Heart left ventricle (tissue), 16 donors: ENCODE measurements at regions not wholly inside any gene's neighbourhood (a gene's known extent, or its start where the extent isn't known, plus 50 kb on each side); places are given as distances from the start of the nearest gene placed in this dataset.

Source experiments
- ATAC-seq, 4 donors: fragments of 200-7000 bp; cut with Tn5 transposase; one replicate each; pipeline ENCODE4 v1.9.1; 2020 to 2022; ENCODE audit warnings: moderate library complexity in 4 of 4, mild to moderate bottlenecking in 3 of 4, moderate number of reproducible peaks in 1 of 4
- DNase-seq, 5 donors: peaks; one replicate each; pipeline ENCODE4 v3.0.0-alpha.2; 2020
- H3K27ac ChIP-seq, 12 donors: fragments of 200-600 bp; sonication (generic) in 4 of 12; one replicate each; pipeline versions ENCODE4 v1.5.0 to v1.8.0; 2016 to 2022; ENCODE audit warnings: mild to moderate bottlenecking in 2 of 12
- H3K27me3 ChIP-seq, 9 donors: fragments of 200-600 bp; sonication (generic) in 2 of 9; one replicate each; pipeline versions ENCODE4 v1.5.1 to v1.8.0; 2016 to 2022; ENCODE audit warnings: mild to moderate bottlenecking in 3 of 9
- H3K36me3 ChIP-seq, 9 donors: fragments of 200-600 bp; sonication (generic) in 2 of 9; one replicate each; pipeline versions ENCODE4 v1.5.0 to v1.8.0; 2018 to 2022; ENCODE audit warnings: mild to moderate bottlenecking in 2 of 9
- H3K4me1 ChIP-seq, 12 donors: fragments of 200-600 bp; sonication (generic) in 4 of 12; one replicate each; pipeline versions ENCODE4 v1.5.0 to v1.8.0; 2016 to 2022; ENCODE audit warnings: mild to moderate bottlenecking in 3 of 12
- H3K4me3 ChIP-seq, 12 donors: fragments of 200-600 bp; sonication (generic) in 4 of 12; one replicate each; pipeline versions ENCODE4 v1.5.0 to v1.8.0; 2017 to 2022; ENCODE audit warnings: mild to moderate bottlenecking in 9 of 12, moderate library complexity in 4 of 12
- H3K9me3 ChIP-seq, 12 donors: fragments of 200-600 bp; sonication (generic) in 4 of 12; one replicate each; pipeline versions ENCODE4 v1.5.0 to v1.8.0; 2016 to 2022; ENCODE audit warnings: mild to moderate bottlenecking in 1 of 12
- CTCF ChIP-seq, 12 donors: fragments of 200-600 bp; sonication (generic) in 4 of 12; IDR thresholded peaks; one replicate each; pipeline versions ENCODE4 v1.5.0 to v1.8.0; 2018 to 2022; ENCODE audit warnings: antibody characterized with exemption in 12 of 12, mild to moderate bottlenecking in 5 of 12
- POLR2A ChIP-seq, 2 donors: fragments of 450-650 bp; IDR thresholded peaks; one replicate each; pipeline ENCODE4 v1.6.1; 2017; ENCODE audit warnings: antibody characterized with exemption in 2 of 2, mild to moderate bottlenecking in 2 of 2, moderate library complexity in 2 of 2
- WGBS, 4 donors: extraction: QIAGEN DNeasy Blood & Tissue Kit in 2 of 4; methylation state at CpG; one replicate each; pipeline versions ENCODE4 v1.1.5 to v1.1.7; 2013 to 2018; 5-methylcytosine and 5-hydroxymethylcytosine counted together
- intact Hi-C, 10 donors: fragments of 100-400 bp; cut with DNase I; formaldehyde crosslinking; loops; one replicate each; pipeline versions ENCODE4 v1.11.1 to v1.14.2; 2022
- donor health status: ischemic (EF 13 %, LVEDD 7.1; RV severe dilation, severe dysfunction).
- donor health status: healthy with polysubstance abuse.
- donor health status: DM: no; HTN: yes; CAD: no.
- donor health status: DM: no; HTN: no; CAD: no.
- donor health status: ischemic (EF 25% LVEDD 6.9; RV normal size, moderate dysfunction).
- donor health status: ischemic (EF 25% LVEDD 5.7; RV mildly dilated, moderate dysfunction).
- donor health status: healthy.
- donor health status: DM: yes; HTN: yes; CAD: no.
- donor health status: ischemic (EF 35%, LVEDD 5.7; RV mildly dilated, moderate dysfunction).
- donor health status: nonischemic (EF 11% LVEDD 7.7; RV severe dilation, severe dysfunction).
- donor health status: DM: yes; HTN: yes; CAD: no.
- donor health status: PGD.
- donor health status: ischemic (EF 29% LVEDD 5.4; RV normal size, mild dysfunction).
- donor health status: nonischemic (EF 23%, LVEDD 6.1; RV moderate dilation, normal function).

DNA sequence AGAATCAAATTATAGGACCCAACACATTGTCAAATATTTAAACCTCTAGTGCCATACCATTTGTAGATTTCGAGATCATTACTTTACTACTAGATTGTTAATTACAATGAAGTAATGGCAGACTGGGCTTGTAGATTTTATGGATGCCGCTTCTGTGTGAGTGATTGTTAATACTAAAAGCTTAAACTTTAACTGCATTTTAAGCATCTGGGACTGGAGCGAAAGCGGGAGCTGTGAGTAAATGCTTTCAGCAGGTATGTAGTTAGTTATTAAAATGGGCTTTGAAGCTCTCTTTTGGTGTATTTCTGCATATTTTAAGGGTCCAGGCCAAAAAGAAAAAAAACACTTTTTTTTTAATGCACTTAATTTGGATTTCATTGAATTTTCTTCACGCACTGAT lies 519.3 kb downstream of the MED13L start:
- intact Hi-C loops, result loop anchor here in 7 of 10 donors (10.0 kb wide), 6 partner anchors 123 to 583 kb away; no protein-coding TSS in a partner anchor
- ATAC-seq (no peak), DNase-seq (no peak)
- Histone ChIP-seq H3K4me3 (no peak overlapping the region), H3K9me3 (no peaks in the 10 kb centered on the region), H3K36me3 (no peaks in the 10 kb centered on the region), H3K4me1 (no peaks in the 10 kb centered on the region), H3K27me3 (peaks cover 0 to 33% (median 26%) of the 10 kb centered on the region in 9 donors), H3K27ac (no peak overlapping the region)
- 93 to 97% (median 96%) methylated on average over 5 of the region's 5 CpGs for WGBS, 4 donors
- TF ChIP-seq CTCF (IDR thresholded peaks at IDR 0.05), result no peak
- TF ChIP-seq POLR2A (IDR thresholded peaks at IDR 0.05), result no peak

DNA sequence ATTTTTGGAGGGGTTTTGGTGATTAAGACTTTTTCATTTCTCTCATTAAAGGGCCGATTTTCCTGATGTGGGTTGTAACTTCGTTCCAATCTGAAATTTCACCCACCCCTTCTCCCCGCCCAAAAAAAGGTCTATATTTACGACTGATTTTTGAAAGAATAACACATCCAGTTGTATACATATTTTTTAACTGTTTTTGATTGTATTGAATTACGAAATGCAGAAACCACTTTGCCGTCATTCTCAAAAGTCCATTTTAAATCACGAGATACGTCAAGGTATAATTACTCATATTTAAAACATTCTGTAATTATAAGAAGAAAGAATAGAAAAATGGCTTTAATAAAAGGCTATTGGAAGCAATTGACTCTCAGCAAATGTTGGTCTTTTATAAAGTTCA lies 520.7 kb downstream of the MED13L start:
- Histone ChIP-seq H3K27me3 (peaks cover 0 to 33% (median 26%) of the 10 kb centered on the region in 9 donors), H3K36me3 (no peaks in the 10 kb centered on the region), H3K4me1 (peaks cover 0 to 11% (median 3%) of the 10 kb centered on the region in 12 donors), H3K27ac (no peak overlapping the region), H3K9me3 (no peaks in the 10 kb centered on the region), H3K4me3 (no peak overlapping the region)
- intact Hi-C loops, result loop anchor here in 7 of 10 donors (10.0 kb wide), 6 partner anchors 122 to 582 kb away; no protein-coding TSS in a partner anchor
- DNase-seq (no peak), ATAC-seq (no peak)
- no peak for TF ChIP-seq POLR2A (IDR thresholded peaks at IDR 0.05)
- no peak for TF ChIP-seq CTCF (IDR thresholded peaks at IDR 0.05)
- WGBS, 4 donors, result 89 to 94% (median 93%) methylated on average over 8 of the region's 8 CpGs

GRCh38 chr12:115756271-115756670 lies 521.2 kb downstream of the MED13L start:
- 64 to 80% (median 69%) methylated on average over 4 of the region's 4 CpGs for WGBS, 4 donors
- ATAC-seq, result no peak
- Histone ChIP-seq H3K9me3 (no peaks in the 10 kb centered on the region), H3K4me3 (no peak overlapping the region), H3K4me1 (peaks cover 0 to 16% (median 3%) of the 10 kb centered on the region in 12 donors), H3K27ac (no peak overlapping the region), H3K36me3 (no peaks in the 10 kb centered on the region), H3K27me3 (peaks cover 0 to 33% (median 26%) of the 10 kb centered on the region in 9 donors)
- intact Hi-C loops, result loop anchor here in 7 of 10 donors (10.0 kb wide), 6 partner anchors 121 to 581 kb away; no protein-coding TSS in a partner anchor
- no peak for DNase-seq
- TF ChIP-seq CTCF (IDR thresholded peaks at IDR 0.05), result no peak
- TF ChIP-seq POLR2A (IDR thresholded peaks at IDR 0.05), result no peak

- peaks cover 0 to 16% (median 3%) of the 10 kb centered on the region in 12 donors for H3K4me1 ChIP-seq
- intact Hi-C loops, result loop anchor here in 7 of 10 donors (2.0 to 10.0 kb wide), 7 partner anchors 121 to 1089 kb away; no protein-coding TSS in a partner anchor
- no peak for ATAC-seq
These were observed 521.8 kb downstream of the MED13L start for GRCh38 chr12:115755725-115756085.

More at GRCh38 chr12:115755725-115756085, 521.8 kb downstream of the MED13L start:
- DNase-seq, result no peak
- Histone ChIP-seq H3K27me3 (peaks cover 0 to 32% (median 26%) of the 10 kb centered on the region in 9 donors), H3K4me3 (no peak overlapping the region), H3K27ac (no peak overlapping the region), H3K36me3 (no peaks in the 10 kb centered on the region), H3K9me3 (no peaks in the 10 kb centered on the region)
- whole genome bisulfite sequencing, 4 donors, result 41 to 47% (median 45%) methylated on average over 3 of the region's 3 CpGs
- no peak for TF ChIP-seq CTCF (IDR thresholded peaks at IDR 0.05)
- no peak for TF ChIP-seq POLR2A (IDR thresholded peaks at IDR 0.05)
